ENCODE measurements at regions not wholly inside any gene's neighbourhood (a gene's known extent, or its start where the extent isn't known, plus 50 kb on each side); places are given as distances from the start of the nearest gene placed in this dataset.

- TF ChIP-seq, protein P1, sequence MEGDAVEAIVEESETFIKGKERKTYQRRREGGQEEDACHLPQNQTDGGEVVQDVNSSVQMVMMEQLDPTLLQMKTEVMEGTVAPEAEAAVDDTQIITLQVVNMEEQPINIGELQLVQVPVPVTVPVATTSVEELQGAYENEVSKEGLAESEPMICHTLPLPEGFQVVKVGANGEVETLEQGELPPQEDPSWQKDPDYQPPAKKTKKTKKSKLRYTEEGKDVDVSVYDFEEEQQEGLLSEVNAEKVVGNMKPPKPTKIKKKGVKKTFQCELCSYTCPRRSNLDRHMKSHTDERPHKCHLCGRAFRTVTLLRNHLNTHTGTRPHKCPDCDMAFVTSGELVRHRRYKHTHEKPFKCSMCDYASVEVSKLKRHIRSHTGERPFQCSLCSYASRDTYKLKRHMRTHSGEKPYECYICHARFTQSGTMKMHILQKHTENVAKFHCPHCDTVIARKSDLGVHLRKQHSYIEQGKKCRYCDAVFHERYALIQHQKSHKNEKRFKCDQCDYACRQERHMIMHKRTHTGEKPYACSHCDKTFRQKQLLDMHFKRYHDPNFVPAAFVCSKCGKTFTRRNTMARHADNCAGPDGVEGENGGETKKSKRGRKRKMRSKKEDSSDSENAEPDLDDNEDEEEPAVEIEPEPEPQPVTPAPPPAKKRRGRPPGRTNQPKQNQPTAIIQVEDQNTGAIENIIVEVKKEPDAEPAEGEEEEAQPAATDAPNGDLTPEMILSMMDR (IDR thresholded peaks at IDR 0.05) = no peak
- no peak for TF ChIP-seq POLR2A (IDR thresholded peaks at IDR 0.05)
These were observed 481.7 kb upstream of the KLF4 start for GRCh38 chr9:107971241-107971640.

Measured in transverse colon (tissue), 3 donors.